CD4-positive, alpha-beta memory T cell (primary cell): ENCODE measurements at regions not wholly inside any gene's neighbourhood (a gene's known extent, or its start where the extent isn't known, plus 50 kb on each side); places are given as distances from the start of the nearest gene placed in this dataset.
A peak's percentile ranks its signal among the peaks of the same experiment; 100 is the strongest.

ENCODE experiments used
- CTCF ChIA-PET: fragments of 350-600 bp; sonication (Branson Sonifier 250); formaldehyde crosslinking; loops from one replicate; lab custom pipeline; 2021; ENCODE audit warnings: inconsistent platforms; ENCODE audit not compliant: partially characterized antibody; lab: Charles Lee
- POLR2A ChIA-PET: fragments of 350-600 bp; sonication (Branson Sonifier 250); formaldehyde crosslinking; loops from one replicate; lab custom pipeline; 2021; ENCODE audit not compliant: partially characterized antibody; lab: Charles Lee
- DNase-seq, 5 donors: peaks; one replicate each; pipeline versions ENCODE4 v3.0.0 to v3.0.0-alpha.2; 2020 to 2022; ENCODE audit warnings: mixed read lengths in 1 of 5
- H3K27ac ChIP-seq: one replicate; pipeline ENCODE4 v1.7.0; 2013; ENCODE audit warnings: low read depth, low read length
- H3K27me3 ChIP-seq: 2 replicates; pipeline ENCODE4 v1.7.0; 2013; ENCODE audit warnings: mild to moderate bottlenecking, low read length, moderate library complexity; ENCODE audit not compliant: insufficient read depth
- H3K36me3 ChIP-seq: 2 replicates; pipeline ENCODE4 v1.7.0; 2013; ENCODE audit warnings: mild to moderate bottlenecking, low read length, moderate library complexity; ENCODE audit not compliant: insufficient read depth
- H3K4me1 ChIP-seq: 2 replicates; pipeline ENCODE4 v1.7.0; 2013; ENCODE audit warnings: mild to moderate bottlenecking, low read length, moderate library complexity; ENCODE audit not compliant: insufficient read depth
- H3K4me3 ChIP-seq, 2 donors: one replicate each; pipeline ENCODE4 v1.7.0; 2013; ENCODE audit warnings: low read length in 2 of 2, mild to moderate bottlenecking in 1 of 2
- H3K9me3 ChIP-seq, 2 donors: one replicate each; pipeline ENCODE4 v1.7.0; 2013; ENCODE audit warnings: low read length in 2 of 2, control low read depth in 1 of 2; ENCODE audit not compliant: control insufficient read depth in 1 of 2
- H3K27ac Mint-ChIP-seq, 7 donors: one replicate each; pipeline ENCODE4 v1.8.0; 2020 to 2021; ENCODE audit warnings: mixed read lengths in 7 of 7, mild to moderate bottlenecking in 6 of 7, inconsistent platforms in 3 of 7, moderate library complexity in 3 of 7
- H3K27me3 Mint-ChIP-seq, 2 donors: one replicate each; pipeline ENCODE4 v1.8.0; 2020 to 2021; ENCODE audit warnings: mixed read lengths in 2 of 2
- H3K36me3 Mint-ChIP-seq, 2 donors: one replicate each; pipeline ENCODE4 v1.8.0; 2020 to 2021; ENCODE audit warnings: mixed read lengths in 2 of 2, inconsistent platforms in 1 of 2, mild to moderate bottlenecking in 1 of 2
- H3K4me1 Mint-ChIP-seq, 4 donors: one replicate each; pipeline ENCODE4 v1.8.0; 2020 to 2021; ENCODE audit warnings: mixed read lengths in 4 of 4, mild to moderate bottlenecking in 1 of 4
- H3K4me3 Mint-ChIP-seq, 8 donors: one replicate each; pipeline ENCODE4 v1.8.0; 2020 to 2021; ENCODE audit warnings: mixed read lengths in 8 of 8, mild to moderate bottlenecking in 7 of 8, moderate library complexity in 6 of 8, inconsistent platforms in 3 of 8
- H3K9me3 Mint-ChIP-seq, 8 donors: one replicate each; pipeline ENCODE4 v1.8.0; 2020 to 2021; ENCODE audit warnings: mixed read lengths in 8 of 8, mild to moderate bottlenecking in 5 of 8, inconsistent platforms in 3 of 8, moderate library complexity in 1 of 8
- intact Hi-C: fragments of 100-400 bp; cut with micrococcal nuclease; formaldehyde crosslinking; loops from one replicate; pipeline ENCODE4 v1.15.1; 2023

- ChIA-PET POLR2A (no interaction called here), CTCF (interaction anchor here (2.1 kb wide), 1 partner anchor 203 kb away, joined by 6 read pairs; no protein-coding TSS in a partner anchor)
- Mint-ChIP-seq H3K36me3 (no peaks in the 10 kb centered on the region), H3K9me3 (peaks cover 0 to 2% (median 0%) of the 10 kb centered on the region in 8 donors), H3K27ac (no peak overlapping the region), H3K4me3 (no peak overlapping the region), H3K27me3 (peaks cover 0 to 4% of the 10 kb centered on the region in 2 donors), H3K4me1 (no peaks in the 10 kb centered on the region)
- intact Hi-C loops, result no loop called here
- Histone ChIP-seq H3K36me3 (no peaks in the 10 kb centered on the region), H3K27me3 (no peaks in the 10 kb centered on the region), H3K4me1 (no peaks in the 10 kb centered on the region), H3K9me3 (no peaks in the 10 kb centered on the region), H3K4me3 (no peak overlapping the region), H3K27ac (no peak overlapping the region)
- DNase-seq, result no peak
These were observed 212.8 kb upstream of the TNRC6C start for GRCh38 chr17:77745702-77746101.

DNA sequence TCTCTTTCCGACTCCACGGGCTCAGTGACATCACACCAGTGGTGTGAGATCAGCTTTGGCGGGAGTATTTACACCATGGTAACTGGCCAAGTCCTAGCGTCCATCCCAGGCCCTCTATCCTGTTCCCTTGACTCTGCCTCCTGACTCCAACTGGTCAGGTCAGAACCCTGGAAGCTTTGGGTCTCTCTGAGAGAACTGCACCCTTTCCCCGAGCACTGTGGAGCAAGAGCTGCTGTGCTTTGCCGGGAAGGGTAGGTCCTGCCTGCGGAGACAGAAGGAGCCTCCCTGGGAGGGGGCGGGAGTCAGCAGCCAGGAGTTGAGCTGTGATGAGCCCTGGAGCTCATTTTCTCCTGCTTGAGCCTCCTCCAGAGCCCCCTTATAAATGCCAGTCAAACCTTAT, 212.1 kb upstream of the TNRC6C start:
- intact Hi-C loops, result no loop called here
- H3K4me3 ChIP-seq, result no peak overlapping the region
- POLR2A ChIA-PET, result no interaction called here

DNA sequence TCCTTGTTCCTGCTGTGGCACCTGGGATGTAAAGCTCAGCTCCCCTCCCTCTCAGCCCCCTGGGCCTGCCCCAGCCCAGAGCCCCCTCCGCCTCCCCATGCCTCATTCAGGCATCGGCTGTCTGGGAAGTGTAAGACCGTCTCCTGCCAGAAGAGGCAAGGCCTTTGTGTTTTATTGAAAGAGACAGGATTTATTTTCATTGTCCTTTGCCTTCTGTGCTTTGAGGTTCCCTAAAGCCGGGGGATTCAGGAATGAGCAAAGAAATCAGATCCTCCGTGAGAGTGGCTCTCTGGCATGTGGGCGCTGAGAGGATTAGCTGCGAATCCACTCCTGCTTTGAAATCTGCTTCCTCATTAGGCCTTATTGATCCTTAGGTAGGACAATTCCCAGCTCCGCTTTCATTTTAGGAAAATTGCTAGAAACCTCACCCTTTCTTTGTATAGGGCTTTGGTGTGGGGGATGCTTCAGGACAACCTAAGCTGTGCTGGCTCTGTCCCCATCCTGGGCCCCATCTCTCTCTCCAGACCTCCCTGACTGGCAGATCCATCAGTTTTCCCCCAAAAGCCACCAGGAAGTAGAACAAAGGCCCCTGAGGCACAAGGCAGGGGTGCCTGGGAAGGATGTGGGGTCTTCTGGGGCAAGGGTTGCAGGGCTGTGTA, 211.5 kb upstream of the TNRC6C start:
- DNase-seq, result no peak
- no peak overlapping the region for H3K4me3 Mint-ChIP-seq

More for the DNA sequence above, 212.1 kb upstream of the TNRC6C start:
- H3K27ac ChIP-seq, result no peak overlapping the region
- no peak for DNase-seq
- Mint-ChIP-seq H3K4me3 (peak overlapping the region in 1 of 8 donors; percentile 21), H3K4me1 (no peaks in the 10 kb centered on the region), H3K9me3 (peaks cover 0 to 2% (median 0%) of the 10 kb centered on the region in 8 donors), H3K36me3 (no peaks in the 10 kb centered on the region), H3K27ac (peak overlapping the region in 1 of 7 donors; percentile 9), H3K27me3 (peaks cover 0 to 3% of the 10 kb centered on the region in 2 donors)
- CTCF ChIA-PET, result interaction anchor here (2.1 kb wide), 1 partner anchor 203 kb away, joined by 6 read pairs; no protein-coding TSS in a partner anchor
- no peaks in the 10 kb centered on the region for H3K36me3 ChIP-seq
- no peaks in the 10 kb centered on the region for H3K4me1 ChIP-seq
- H3K9me3 ChIP-seq, result no peaks in the 10 kb centered on the region
- no peaks in the 10 kb centered on the region for H3K27me3 ChIP-seq

GRCh38 chr17:77748436-77748835, 210.1 kb upstream of the TNRC6C start:
- H3K27me3 ChIP-seq, result no peaks in the 10 kb centered on the region
- intact Hi-C loops, result no loop called here
- no peaks in the 10 kb centered on the region for H3K36me3 ChIP-seq
- no peaks in the 10 kb centered on the region for H3K4me1 ChIP-seq
- no peak overlapping the region for H3K4me3 ChIP-seq
- no peaks in the 10 kb centered on the region for H3K36me3 Mint-ChIP-seq
- H3K27ac ChIP-seq, result no peak overlapping the region
- H3K4me1 Mint-ChIP-seq, result no peaks in the 10 kb centered on the region
- peaks cover 0 to 3% of the 10 kb centered on the region in 2 donors for H3K27me3 Mint-ChIP-seq
- ChIA-PET POLR2A (no interaction called here), CTCF (no interaction called here)
- no peaks in the 10 kb centered on the region for H3K9me3 ChIP-seq
- peaks cover 0 to 2% (median 0%) of the 10 kb centered on the region in 8 donors for H3K9me3 Mint-ChIP-seq
- H3K4me3 Mint-ChIP-seq, result no peak overlapping the region
- no peak overlapping the region for H3K27ac Mint-ChIP-seq
- DNase-seq, result no peak

More for the DNA sequence above, 211.5 kb upstream of the TNRC6C start:
- H3K36me3 ChIP-seq, result no peaks in the 10 kb centered on the region
- CTCF ChIA-PET, result interaction anchor here (1.1 to 2.1 kb wide), 2 partner anchors 204 to 267 kb away, joined by 3 to 6 read pairs; no protein-coding TSS in a partner anchor
- H3K4me3 ChIP-seq, result no peak overlapping the region
- Mint-ChIP-seq H3K9me3 (peaks cover 0 to 2% (median 0%) of the 10 kb centered on the region in 8 donors), H3K4me1 (no peaks in the 10 kb centered on the region), H3K27ac (no peak overlapping the region), H3K27me3 (peaks cover 0 to 3% of the 10 kb centered on the region in 2 donors), H3K36me3 (no peaks in the 10 kb centered on the region)
- no peaks in the 10 kb centered on the region for H3K4me1 ChIP-seq
- no peak overlapping the region for H3K27ac ChIP-seq
- intact Hi-C loops, result no loop called here
- H3K27me3 ChIP-seq, result no peaks in the 10 kb centered on the region
- no peaks in the 10 kb centered on the region for H3K9me3 ChIP-seq
- POLR2A ChIA-PET, result no interaction called here

DNA sequence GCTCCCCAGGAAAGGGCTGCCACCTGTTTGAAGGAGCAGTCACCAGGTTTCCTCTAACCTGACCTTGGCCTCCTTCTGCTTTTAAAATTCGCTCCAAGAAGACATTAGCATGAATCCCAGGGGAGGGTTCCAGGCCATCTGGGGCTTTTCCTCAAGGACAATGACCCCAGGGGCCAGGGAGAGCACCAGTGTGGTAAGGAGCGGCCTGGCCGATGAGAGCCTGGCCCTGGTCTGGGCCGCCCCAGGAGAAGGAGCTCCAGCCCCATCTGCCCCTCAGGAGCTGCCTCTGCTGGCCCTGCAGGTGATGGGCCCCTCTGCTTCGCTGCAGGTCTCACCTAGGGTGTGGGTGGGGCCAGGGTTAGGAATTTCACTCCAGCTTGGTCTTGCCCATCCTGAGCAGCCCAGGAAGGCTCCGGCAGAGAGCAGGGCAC, 209.2 kb upstream of the TNRC6C start:
- DNase-seq, result no peak
- no peaks in the 10 kb centered on the region for H3K27me3 ChIP-seq
- H3K4me3 ChIP-seq, result no peak overlapping the region
- no peaks in the 10 kb centered on the region for H3K9me3 ChIP-seq
- no peaks in the 10 kb centered on the region for H3K36me3 Mint-ChIP-seq
- peaks cover 0 to 3% of the 10 kb centered on the region in 2 donors for H3K27me3 Mint-ChIP-seq
- H3K27ac ChIP-seq, result no peak overlapping the region
- H3K36me3 ChIP-seq, result no peaks in the 10 kb centered on the region
- ChIA-PET POLR2A (no interaction called here), CTCF (no interaction called here)
- intact Hi-C loops, result no loop called here
- H3K4me1 Mint-ChIP-seq, result no peaks in the 10 kb centered on the region
- H3K27ac Mint-ChIP-seq, result no peak overlapping the region
- peaks cover 0 to 2% (median 0%) of the 10 kb centered on the region in 8 donors for H3K9me3 Mint-ChIP-seq
- no peaks in the 10 kb centered on the region for H3K4me1 ChIP-seq
- no peak overlapping the region for H3K4me3 Mint-ChIP-seq

DNA sequence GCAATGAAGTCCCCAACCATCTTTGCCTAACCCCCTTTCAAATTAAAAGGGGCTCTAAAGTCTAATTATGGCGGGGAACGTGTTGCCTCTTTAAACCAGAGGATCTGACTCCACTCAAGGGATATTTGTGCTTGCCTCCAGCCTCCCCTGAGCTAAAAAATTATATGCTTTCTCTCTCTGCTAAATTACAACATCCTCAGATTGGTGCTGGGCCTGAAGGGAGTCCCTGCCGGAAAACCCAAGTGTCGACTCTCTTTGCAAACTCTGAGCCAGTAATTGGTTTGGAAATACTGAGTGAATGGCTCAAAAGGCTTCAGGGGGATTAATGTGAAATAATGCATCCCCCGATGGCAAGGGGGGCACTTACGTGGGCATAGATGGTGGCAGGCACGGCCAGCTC, 208.5 kb upstream of the TNRC6C start:
- intact Hi-C loops, result no loop called here
- DNase-seq, result no peak
- peaks cover 0 to 5% (median under 1%) of the 10 kb centered on the region in 8 donors for H3K9me3 Mint-ChIP-seq
- Histone ChIP-seq H3K36me3 (no peaks in the 10 kb centered on the region), H3K27ac (no peak overlapping the region), H3K27me3 (no peaks in the 10 kb centered on the region), H3K4me3 (no peak overlapping the region), H3K4me1 (no peaks in the 10 kb centered on the region), H3K9me3 (no peaks in the 10 kb centered on the region)
- no peaks in the 10 kb centered on the region for H3K4me1 Mint-ChIP-seq
- H3K27me3 Mint-ChIP-seq, result peaks cover 0 to 3% of the 10 kb centered on the region in 2 donors
- CTCF ChIA-PET, result no interaction called here
- no peak overlapping the region for H3K4me3 Mint-ChIP-seq
- H3K36me3 Mint-ChIP-seq, result no peaks in the 10 kb centered on the region
- H3K27ac Mint-ChIP-seq, result peak overlapping the region in 1 of 7 donors; percentile 29
- POLR2A ChIA-PET, result no interaction called here

DNA sequence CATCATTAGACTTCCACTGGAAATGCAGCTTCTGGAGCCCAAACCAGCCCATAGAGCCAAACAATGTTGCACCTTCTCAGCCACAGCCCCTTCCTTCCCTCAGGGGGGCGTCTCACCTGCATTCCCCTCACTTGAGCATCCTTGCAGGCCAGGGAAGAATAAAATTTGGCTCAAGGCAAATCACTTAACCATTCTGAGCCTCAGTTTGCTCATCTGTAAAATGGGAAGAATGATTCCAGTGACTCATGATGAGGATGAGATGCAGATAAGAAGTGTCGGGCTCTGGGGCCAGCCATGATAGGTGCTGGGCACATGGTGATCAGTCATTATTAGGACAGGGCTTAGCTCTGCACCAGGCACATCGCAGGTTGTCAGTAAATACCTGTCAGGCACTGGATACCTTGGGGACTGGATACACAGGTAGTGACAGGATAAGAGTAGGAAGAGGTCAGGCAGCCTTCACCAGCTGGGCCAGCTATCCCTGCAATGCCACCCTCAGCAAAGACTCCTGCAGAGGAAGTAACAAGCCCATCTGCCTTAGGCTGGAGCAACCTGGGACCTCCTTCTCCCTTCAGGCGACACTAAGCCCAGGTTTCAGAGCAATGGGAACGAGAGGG, 208.0 kb upstream of the TNRC6C start:
- H3K36me3 Mint-ChIP-seq, result no peaks in the 10 kb centered on the region
- H3K4me3 ChIP-seq, result no peak overlapping the region
- no peaks in the 10 kb centered on the region for H3K36me3 ChIP-seq
- peaks cover 0 to 6% (median 0%) of the 10 kb centered on the region in 8 donors for H3K9me3 Mint-ChIP-seq
- H3K27me3 Mint-ChIP-seq, result peaks cover 0 to 3% of the 10 kb centered on the region in 2 donors
- intact Hi-C loops, result no loop called here
- ChIA-PET CTCF (no interaction called here), POLR2A (no interaction called here)
- no peaks in the 10 kb centered on the region for H3K4me1 ChIP-seq
- no peak overlapping the region for H3K4me3 Mint-ChIP-seq
- H3K27ac ChIP-seq, result no peak overlapping the region
- H3K27ac Mint-ChIP-seq, result no peak overlapping the region
- no peaks in the 10 kb centered on the region for H3K9me3 ChIP-seq
- DNase-seq, result no peak
- H3K27me3 ChIP-seq, result no peaks in the 10 kb centered on the region
- no peaks in the 10 kb centered on the region for H3K4me1 Mint-ChIP-seq
